GM21423 (cell line): ENCODE measurements at regions not wholly inside any gene's neighbourhood (a gene's known extent, or its start where the extent isn't known, plus 50 kb on each side); places are given as distances from the start of the nearest gene placed in this dataset.

Source experiments
- ATAC-seq: cut with Tn5 transposase; IDR thresholded peaks from one replicate; pipeline ENCODE4 v1.9.1; 2021; ENCODE audit warnings: mild to moderate bottlenecking, moderate library complexity; ENCODE audit not compliant: unreplicated experiment

DNA sequence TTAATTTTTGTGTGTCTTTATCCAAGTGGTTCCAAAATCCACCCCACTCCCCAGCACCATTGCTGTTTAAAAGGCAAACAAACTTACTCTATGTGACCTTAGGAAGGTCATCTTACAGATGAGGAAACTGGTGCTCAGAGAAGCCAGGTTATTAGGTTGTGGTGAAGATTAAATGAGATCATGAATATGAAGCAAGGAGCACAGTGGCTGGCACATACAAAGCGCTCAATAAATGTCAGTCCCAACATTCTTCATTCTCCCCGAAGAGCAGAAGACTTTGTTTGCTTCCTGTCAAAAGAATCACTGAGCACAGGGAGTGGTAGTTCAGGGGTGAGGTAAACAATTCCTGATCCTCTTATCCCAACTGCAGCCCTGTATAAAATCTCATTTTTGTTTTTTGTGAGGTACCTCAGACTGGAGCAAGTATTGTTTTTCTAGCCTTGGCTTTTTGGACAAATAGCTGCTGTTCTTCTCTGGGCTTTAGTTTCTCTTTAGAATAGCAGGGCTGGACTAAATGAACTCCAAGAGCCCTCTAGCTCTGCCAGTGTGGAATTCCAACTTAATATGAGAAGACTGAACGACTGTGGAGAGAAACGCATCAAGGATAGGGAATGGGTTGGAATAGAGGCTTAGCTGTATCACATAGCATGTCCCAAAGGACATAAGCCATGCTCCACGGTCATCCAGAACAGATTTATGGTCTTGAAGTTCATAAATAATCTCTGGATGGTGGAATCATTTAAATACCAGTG, 455.3 kb upstream of the USP24 start:
- no peak for ATAC-seq

DNA sequence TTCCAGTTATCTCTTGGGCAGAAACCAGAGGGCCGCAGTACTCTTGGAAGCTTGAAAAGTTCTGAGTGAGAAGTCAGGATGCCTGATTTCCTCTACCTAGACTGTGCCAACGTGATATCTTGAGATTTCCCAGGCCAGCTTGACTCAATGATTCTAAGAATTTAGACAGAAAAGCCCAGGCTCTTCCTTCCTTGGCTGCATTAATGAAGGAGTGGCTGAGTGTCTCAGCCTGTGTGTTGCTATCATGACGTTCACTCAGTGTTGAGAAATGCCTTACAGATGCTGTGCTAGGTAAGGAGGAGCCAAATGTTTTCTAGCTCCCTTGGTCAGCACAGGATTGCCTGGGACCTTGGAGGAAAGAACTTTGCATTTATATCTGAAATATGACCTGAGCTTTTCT, 454.1 kb upstream of the USP24 start:
- no peak for ATAC-seq

DNA sequence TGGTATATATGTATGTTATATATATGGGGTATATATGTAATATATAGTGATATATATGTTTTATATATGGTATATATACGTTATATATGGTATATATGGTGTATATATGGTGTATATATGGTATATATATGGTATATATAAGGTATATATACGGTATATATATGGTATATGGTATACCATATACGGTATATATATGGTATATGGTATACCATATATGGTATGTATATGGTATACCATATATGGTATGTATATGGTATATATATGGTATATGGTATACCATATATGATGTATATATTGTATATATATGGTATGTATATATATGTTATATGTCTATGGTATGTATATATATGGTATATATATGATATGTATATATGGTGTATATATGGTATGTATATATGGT, 447.7 kb upstream of the USP24 start:
- no peak for ATAC-seq

DNA sequence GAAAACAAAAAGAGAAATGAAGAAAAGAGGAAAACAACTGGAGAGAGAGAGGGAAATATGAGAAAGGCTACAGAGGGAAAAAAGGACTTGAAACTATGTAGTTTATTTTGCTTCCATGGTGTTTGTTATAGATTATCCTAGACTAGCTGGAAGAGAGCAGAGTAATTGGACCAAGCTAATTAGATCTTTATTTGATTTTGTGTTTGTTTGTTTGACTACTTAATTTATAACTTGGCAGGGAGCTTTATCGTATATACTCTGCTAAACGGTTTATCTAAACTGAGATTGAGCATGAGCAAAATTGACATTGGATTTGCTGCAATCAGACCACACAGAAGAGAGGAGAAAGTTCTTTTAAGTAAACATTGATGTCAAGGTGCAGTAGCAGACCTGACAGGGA, 443.8 kb upstream of the USP24 start:
- no peak for ATAC-seq

DNA sequence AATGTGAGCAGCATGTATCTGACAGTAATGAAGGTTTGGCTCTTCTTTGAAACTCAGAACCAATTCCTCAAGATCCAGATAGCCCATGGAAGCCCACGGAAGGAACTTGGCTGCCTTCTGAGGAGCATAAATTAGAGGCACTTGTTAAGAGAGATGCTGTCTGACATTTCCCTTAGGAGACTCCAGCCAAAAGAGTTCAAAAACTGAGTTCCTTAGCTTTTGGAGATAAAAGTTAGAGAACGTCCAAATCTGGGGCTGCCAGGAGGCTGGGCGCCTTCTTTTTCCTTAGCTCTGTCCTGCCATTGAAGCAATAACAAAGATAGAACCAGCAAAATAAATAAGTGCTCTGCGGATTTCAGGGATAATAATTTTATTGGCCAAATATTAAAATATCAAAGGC, 439.6 kb upstream of the USP24 start:
- ATAC-seq: no peak

DNA sequence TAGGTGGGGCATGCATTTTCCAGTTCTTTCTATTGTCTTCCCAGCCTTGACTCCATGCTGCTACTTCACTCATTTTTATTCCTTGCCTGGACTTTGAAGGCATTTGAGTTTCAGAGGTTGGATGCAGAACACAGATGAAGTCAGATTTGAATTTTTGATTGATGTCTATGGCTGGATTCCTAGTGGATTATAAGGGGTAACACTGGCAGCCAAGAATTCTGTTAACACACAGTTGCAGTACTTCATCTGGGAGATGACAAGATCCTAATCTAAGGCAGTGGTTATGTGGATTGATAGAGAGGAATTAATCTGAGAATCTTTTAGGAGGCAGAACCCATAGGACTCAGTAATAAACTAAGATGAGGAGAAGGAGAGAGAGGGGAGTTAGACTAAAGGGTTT, 439.0 kb upstream of the USP24 start:
- ATAC-seq: no peak

DNA sequence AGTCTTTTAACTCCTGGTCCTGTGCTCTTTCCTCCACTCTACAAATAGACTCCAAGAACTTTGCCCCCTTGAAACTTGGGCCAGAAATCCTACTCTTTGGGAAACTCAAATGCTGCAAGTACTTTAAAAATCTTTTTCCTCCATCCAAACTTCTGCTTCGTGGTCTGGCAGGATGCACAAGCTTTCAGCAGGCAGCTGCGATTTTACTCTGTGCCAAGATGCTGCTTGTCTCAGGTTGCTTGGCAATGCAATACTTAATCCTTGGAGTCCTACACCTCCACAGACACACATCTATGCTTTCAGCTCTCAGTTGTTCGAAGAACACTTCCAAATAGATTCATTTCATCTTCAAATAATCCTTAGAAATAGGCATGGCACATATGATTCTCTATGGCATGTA, 435.3 kb upstream of the USP24 start:
- no peak for ATAC-seq

DNA sequence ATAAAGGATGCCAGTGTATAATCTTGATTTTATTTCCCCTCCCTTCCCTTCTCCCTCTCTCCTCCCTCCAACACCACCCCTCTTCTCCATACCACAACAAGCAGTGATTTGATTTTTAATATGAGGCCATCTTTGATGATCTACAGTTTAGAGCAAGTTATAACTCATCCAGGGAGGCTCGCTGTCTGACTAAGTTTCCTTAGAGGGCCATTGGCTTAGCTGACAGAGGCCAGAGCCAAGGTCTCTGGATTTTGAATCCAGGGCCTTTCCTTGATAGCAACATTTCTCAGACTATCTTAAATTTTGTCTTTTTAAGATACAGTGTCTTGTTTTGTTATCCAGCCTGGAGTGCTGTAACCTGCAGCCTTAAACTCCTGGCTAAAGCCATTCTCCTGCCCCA, 431.0 kb upstream of the USP24 start:
- no peak for ATAC-seq

DNA sequence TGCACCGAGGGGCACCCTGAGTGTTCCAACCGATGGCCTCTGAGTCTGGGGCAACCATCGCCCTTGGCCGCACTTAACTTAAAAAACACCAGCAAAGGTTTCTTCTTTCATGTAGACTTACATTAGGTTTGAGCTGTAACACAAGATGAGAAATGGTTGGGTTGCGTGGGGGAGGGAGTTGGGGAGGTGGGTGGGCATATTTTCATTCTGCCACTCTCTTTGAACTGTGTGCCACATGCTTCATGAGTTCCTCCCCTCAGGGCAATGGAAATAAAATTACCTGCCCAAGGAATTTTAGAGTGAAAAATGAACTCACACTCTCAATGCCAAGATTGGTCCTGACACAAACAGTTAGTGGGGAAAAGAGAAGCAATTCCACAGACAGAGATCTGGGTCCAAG, 430.1 kb upstream of the USP24 start:
- ATAC-seq: no peak

DNA sequence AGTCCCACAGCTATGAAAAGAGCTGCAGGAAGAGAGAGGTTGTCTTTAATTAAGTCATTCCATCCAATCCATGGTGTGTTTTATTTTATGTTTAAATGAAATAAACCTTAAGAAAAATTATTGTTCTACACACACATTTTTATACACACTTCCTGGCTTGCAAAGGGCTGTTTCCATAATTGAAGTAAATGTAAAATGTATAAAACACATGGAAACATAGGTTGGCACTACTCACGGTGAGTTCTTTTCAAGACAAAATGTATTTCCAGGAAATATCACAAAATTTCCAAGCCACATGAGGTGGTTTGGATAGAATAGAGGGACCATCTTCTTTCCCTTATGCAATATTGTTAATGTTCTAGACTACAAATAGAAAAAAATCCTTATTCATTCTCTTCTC, 426.8 kb upstream of the USP24 start:
- ATAC-seq: no peak

DNA sequence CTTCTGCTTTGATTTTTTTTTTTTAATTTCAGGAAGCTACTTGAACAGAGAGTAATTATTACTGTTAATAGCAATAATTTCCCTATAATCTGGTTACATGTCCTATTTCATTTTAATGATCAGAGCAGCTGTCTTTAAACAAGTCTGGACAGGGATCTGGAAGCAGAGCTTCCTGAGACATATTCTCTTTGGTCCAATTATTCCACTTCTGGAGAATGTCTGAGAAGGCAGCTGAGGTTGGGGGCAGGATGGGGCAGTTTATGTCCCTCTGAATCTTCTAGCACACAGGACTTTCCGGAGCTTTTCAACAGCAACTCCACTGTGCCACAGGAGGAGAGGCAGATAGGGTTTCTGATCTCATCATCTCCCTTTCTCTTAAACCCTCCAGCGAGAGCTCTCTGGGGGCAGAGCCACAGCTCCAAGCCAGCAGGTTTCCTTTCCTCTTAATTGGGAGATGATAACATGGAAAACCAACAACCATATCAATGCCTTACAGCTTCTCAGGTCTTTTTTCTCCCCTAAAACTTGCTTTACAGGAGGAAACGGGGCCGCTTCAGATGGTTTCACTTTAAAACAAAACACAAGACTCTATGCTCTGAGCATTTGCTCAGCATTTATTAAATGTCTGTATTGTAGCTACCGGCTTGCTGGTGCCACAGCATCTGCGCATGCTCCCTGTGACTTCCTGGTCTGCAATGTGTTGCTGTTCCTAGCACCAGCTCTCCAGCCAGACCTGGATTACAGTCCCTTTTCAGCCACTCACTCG, 425.7 kb upstream of the USP24 start:
- ATAC-seq: no peak

DNA sequence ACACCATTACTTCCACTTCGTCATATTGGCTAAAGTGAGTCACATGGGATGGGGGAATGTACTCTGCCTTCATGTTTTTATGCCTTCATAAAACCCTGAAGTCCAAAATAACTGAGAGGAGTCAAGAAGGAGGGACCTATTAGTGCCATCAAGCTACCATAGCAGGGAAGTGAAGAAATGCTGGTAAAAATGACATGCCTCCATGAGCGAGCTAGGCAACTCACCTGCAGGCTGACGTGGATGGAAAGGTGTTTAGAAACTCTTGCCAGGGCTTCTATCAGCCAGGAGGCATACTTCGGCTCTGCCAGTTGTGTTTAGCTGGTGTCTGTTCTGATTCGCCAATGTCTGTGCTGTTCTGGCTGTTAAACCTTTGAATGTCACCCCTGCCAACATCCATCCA, 424.4 kb upstream of the USP24 start:
- ATAC-seq: no peak

DNA sequence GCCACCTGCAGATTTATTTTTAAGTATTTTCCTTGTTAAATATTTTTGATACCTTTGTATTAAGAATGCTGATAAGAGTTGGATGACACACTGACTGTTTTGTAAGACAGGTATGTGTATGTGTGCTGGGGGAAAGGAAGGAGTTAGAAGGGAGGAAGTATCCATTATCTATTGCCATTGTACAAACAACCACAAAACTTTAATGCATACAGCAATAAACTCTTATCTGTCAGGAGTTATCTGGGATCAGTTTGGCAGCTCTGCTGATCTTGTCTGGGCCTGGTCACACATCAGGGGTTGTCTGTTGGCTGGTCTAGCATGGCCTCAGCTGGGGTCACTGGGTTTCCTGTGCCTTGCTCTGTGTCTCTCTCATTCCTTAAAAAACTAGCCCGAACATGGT, 423.9 kb upstream of the USP24 start:
- ATAC-seq: no peak

DNA sequence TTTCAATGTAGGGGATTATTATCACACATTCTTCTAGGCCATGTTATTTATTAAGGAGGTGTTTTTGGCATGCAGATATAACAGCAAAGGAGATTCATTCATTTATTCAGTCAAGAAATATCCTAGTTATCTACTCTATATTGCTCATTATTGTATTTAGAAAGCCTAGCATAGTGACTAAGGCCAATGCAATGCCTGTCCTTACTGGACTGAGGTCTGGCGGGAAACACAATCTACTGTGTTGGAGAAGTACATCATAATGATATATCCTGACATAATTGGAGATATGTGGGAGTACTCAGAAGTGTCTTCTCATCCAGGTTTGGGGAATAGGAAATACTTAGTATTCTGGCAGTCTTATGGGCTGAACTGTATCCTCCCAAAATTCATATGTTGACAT, 421.5 kb upstream of the USP24 start:
- no peak for ATAC-seq

DNA sequence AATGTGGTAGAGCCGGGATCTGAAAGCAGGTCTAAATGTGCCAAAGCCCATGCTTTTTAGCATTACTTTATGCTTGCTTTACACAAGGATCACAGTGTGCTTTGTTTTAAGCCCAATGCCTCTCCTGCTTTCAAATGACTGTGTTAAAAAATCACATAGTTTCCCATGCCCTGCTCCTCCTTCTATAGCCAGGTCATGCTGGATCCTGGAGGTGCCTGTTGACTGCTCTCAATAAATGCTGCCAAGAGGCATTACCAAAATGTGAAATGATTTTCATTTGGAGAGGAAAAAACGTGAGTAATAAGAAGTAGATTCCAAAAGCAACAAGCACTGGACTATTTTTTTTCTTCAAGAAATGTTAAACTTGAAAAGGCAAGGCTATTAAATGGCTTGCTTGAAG, 420.7 kb upstream of the USP24 start:
- ATAC-seq: no peak

DNA sequence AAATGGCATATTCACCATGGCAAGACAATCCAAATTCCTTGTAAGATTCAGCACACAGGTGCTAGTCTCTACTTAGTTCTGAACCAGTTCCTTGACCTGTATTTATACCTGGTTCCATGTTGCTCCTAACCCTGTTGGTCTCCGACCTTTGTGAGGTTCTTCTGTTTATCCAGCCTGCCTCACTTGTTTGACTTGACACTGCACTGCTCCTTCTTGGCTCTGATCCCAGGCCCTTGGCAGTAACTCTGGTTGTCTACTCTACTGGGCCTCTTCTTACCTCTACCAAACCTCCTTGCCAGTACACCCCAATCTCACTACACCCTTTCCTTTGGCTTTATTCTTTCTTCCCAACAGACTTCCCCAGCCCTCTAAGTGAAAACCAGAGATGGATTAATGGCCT, 419.4 kb upstream of the USP24 start:
- no peak for ATAC-seq

DNA sequence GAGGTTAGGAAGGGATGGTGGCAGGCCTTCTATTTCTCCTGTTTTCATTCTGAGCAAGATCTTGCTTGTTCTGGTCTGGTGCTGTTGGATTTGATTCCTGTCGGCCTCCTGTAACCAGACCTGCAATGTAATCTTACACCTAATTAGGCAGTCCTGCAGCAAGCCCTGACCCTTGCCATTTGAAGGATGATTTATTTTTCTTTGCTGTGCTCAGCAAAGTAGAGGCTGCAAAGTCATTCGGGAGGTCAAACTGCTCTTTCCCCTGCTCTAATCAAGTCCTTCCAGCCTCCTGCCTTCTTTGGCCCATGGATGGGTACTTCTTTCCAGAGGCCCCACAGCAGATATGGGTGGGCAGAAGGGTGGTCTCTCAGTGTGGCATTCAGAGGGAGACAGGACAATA, 417.7 kb upstream of the USP24 start:
- no peak for ATAC-seq

DNA sequence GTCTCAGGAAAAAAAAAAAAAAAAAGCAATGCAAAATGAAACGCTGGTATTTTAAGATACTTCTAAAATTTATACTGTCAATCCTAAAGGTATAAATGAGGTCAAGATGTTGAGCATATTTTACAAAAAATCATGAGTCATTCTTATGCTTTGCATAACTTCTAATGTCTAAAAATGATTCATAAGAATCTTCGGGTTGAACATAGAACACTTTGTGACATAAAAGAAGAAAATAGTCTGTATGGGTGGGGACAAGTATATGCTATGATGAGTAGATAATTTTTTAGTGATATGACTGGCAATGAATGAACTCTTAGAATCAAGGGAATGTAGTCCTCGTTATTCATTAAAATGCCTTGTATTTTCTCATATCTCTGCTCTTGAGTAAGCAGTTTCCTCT, 416.9 kb upstream of the USP24 start:
- ATAC-seq: no peak

DNA sequence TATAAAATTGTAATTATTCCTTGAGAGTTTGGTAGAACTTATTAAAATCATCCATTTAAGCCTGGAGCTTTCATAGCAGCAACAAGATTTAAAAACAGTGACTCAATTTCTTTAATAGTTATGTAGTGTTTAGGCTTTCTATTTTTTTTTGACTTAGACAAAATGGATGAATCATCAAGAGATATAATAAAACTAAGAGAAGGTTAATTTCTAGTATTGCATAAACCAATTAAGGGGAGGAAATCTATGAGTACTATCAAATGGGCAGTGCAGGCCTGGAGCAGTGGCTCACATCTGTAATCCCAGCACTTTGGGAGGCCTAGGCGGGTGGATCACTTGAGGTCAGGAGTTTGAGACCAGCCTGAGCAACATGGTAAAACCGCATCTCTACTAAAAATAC, 416.3 kb upstream of the USP24 start:
- no peak for ATAC-seq

DNA sequence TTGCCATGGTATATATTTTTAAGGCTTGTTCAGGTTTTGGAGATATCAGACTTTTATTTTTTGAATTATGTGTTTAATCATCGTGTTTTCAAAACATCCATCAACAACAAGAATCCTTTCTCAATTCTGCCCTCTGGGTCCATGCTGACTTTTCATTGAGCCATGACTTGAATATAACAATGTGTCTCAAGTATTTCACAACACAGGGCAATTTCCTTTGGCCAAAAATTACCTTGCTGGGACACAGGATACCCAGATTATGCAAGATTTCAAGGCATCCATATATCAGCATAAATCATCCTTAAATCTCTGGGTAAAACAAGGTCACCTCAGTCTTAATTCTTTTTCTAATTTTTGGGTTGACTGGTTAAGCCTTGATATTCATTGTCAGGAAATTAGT, 411.2 kb upstream of the USP24 start:
- ATAC-seq: no peak

DNA sequence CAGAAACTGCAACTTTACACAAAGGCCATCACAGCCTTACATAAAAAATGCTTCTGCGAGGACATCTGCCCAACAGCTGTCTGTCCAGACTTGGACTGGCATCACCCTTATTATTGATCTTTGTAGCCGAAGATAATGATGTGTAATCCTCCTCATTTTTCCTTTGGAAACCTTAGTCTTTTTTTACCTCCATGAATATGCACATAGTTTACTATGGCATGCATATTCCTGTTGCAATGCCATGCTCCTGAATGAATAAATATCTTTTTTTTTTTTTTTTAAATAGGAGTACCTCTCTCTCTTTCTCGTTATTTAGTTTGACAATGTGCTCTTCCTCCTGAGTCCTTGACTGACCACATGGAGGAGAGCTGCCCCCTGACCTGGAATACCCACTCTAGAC, 409.6 kb upstream of the USP24 start:
- no peak for ATAC-seq

DNA sequence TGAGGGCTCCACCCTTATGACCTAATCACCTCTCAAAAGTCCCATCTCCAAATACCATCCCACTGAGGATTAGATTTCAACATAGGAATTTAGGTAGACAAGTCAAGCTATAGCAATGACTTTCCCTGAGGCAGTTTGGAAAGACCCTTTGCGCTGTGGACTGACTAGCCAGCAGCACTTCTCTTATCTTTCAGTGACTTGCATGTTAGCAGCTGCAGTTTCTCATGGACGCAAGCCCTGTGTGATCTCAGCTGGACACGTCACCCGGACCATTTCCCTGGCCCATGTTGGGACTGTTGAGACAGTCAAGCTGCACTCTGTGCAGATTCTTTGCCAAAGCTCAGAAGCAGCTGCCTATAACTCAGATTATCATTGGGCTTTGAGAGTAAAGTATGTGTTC, 408.1 kb upstream of the USP24 start:
- no peak for ATAC-seq

DNA sequence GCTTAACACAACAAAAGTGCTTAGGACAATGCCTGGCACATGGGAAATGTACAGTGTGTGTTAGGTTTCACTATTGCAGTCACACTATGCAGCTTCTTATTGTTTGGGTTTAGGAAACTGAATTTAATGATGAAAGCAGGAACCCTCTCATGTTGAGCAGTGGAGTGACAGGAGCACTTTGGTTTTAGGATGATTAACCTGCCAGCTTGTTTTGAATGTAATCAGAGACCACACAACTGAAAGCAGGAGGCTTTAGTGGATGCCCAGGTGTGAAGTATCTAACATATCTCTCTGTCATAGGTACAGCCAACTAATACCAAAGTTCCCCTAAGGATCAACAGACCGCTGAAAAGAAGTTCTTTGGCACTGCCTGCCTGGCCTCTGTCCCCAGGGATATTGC, 406.9 kb upstream of the USP24 start:
- no peak for ATAC-seq
